SU-DHL-6 (cell line): ENCODE measurements at regions not wholly inside any gene's neighbourhood (a gene's known extent, or its start where the extent isn't known, plus 50 kb on each side); places are given as distances from the start of the nearest gene placed in this dataset.

Source experiments
- CTCF ChIP-seq: fragments of 200-600 bp; sonication (generic); IDR thresholded peaks from one replicate; pipeline ENCODE4 v1.5.1; 2017; ENCODE audit warnings: antibody characterized with exemption, mild to moderate bottlenecking, low read length, moderate library complexity; ENCODE audit not compliant: insufficient read depth, poor library complexity, severe bottlenecking
- EZH2phosphoT487 ChIP-seq: fragments of 200-600 bp; sonication (generic), shearing (Covaris generic); conservative IDR thresholded peaks from 2 replicates; pipeline ENCODE4 v1.6.1; 2018; ENCODE audit warnings: mild to moderate bottlenecking, antibody characterized with exemption, low read length, moderate library complexity, mixed read lengths

GRCh38 chr7:45459476-45459875 lies 114.7 kb upstream of the ADCY1 start:
- no peak for TF ChIP-seq CTCF
- no peak for TF ChIP-seq EZH2phosphoT487
